NOMO-1 (cell line): ENCODE measurements at regions not wholly inside any gene's neighbourhood (a gene's known extent, or its start where the extent isn't known, plus 50 kb on each side); places are given as distances from the start of the nearest gene placed in this dataset.

Experiments used
- DNase-seq, 2 experiments: peaks; one replicate each; lab custom pipeline; 2025; ENCODE audit not compliant: unreplicated experiment in 2 of 2; lab: John Stamatoyannopoulos, UW

DNA sequence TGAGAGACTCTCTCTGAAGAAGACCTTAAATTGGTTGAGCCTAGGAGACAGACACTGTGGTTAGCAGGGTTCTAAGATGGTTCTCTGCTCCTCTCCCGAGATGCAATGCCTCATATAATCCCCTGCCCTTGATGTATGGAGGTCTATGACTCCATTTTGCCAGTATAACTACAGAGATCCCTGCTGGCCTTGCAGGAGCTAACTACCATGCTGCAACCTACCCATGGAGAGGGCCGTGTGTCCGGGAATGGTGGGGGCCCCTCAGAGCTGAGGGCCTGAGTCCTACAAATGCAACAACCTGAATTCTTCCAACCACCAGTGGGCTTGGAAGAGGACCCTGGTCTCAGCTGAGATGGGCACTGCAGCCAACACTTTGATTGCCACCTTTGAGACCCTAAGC, 388.0 kb downstream of the SETD4 start:
- no peak for DNase-seq

DNA sequence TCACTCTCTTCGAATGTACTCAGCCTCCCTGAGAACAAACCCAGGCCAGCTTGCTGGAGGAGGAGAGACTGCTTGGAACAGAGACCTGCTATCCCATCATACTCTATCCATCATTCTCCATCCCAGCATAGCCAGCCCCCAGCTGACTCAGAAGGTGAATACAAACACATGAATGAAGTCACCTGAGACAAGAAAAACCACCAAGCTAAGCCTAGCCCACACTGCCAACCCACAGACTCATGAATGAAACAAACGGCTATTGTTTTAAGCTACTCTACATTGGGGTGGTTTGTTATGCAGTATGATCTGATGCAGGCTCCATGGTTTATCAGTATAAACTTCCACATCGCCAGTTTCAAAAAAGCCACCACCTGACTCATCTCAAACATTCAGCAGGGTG, 395.6 kb downstream of the SETD4 start:
- no peak for DNase-seq

DNA sequence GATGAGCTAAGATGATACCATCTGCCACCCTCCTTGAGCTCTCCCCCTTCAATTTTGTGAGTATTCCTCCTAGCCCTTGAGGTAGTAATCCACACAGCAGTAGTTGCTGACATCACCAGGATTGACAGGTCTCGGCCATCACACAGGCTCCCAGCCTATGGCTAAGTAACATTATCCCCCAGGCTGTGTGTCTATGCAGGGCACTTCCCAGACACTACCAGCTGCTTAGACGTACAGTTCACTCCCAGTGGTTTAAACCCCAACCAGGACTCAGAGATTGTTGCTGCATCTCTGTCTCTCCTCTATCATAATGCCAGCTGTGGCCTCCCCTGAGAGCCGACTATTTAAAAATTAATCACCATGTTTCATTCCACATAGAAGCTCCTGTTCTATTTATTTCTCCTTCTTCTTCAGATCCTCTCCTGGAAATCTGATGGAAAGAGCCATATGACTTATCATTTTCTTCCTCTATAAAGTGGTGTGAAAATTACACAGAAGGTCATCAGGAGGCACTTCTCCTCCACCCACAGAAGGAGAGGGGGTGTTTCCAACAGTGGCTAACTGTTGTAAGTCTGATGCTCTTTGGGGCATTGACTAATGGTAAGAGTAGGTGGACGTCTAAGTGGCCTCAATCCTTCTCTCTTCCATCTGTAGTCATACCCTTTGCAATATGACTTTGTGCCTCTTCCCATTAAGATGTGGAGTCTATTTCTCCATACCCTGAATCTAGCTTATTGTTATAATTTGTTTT, 396.3 kb downstream of the SETD4 start:
- no peak for DNase-seq

DNA sequence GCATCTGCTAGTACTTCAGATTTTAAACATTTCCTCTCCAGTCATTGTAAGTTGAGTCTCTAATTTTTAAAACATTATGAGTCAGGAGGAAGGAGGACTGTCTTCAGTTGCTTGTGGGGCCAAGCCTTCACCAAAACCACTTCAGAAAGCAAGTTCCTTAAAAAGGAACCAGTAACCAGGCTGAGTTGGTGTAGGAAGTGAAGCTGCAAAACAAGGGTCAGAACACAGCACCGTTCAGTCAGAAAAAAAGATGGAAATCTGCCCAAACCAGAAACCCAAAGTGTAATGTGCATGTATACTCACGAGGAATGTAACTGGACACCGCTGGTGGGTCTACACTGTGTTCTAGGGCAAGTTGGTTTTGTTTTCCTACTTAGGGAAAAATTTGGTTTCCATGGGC, 402.1 kb downstream of the SETD4 start:
- peak; percentile 86 to 95 for DNase-seq

DNA sequence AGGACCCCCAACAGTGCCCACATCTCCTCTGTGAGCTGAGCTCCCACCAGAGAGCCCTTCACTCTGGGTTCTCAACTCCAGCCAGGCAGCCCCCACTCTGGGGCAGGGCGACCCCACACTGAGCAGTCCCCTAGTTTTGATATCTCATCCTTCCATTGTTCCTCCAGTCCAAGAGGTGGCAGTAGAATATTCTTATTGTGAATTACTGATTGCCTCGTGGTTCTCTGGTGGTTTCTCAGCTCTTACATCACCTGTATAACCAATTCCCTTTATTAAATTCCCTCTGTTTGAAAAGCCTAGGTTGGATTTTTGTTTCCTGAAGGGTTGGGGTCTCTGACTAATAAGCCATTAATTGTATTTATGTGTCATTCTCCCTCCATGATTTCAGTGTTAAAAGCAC, 407.5 kb downstream of the SETD4 start:
- no peak for DNase-seq

DNA sequence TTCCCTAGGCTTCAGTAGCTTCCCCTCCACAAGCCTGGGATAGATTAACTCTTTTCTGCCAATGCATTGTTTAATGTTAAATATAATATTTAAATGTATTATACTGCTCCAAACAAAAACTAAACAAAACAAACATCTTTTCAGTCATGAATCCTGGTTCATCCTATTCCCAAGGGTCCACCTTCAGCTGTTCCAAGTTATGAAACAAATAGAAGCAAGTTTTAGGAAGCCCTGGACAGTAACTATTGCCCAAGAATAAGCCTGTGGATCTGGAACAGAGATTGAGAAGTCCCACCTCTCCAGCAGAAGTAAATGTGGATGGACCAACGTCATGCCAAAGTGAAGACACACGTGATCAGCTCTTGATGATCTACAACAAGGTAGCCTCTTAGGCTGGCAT, 408.1 kb downstream of the SETD4 start:
- DNase-seq: no peak

DNA sequence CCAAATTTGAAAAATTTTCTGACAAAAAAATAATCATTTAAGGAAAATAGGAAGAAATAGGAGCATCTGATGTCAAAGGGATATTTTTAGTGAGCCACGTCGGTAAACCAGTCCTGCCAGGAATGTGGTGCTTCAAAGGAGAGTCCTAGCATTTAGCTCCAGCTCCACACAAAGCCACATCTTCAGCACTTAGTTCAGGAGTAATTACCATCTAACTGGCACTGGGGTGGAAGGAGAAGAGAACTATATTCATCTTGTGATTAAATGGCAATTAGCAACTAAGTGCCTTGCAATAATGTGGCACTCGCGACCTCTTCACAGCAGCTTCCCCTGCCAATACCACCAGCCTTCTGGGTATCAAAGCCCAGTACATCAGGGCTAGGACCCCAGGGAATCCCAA, 409.1 kb downstream of the SETD4 start:
- no peak for DNase-seq

DNA sequence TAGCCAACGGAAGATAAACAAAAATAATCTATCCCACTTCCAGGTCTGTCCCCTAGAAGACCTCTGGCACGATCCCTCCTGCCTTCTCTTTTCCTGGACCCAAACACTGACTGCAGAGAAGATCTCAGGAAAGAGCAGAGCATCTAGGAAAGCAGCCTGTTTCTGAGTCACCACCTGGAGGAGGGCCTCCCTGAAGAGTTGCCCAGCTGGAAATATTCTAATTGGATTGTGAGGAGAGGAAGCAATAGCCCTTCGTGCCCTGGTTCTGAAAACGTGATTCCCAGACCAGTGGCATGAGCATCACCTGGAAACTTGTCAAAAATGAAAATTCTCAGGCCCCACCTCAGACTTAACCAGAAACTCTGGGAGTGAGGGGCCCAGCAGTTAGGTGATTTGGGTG, 411.1 kb downstream of the SETD4 start:
- no peak for DNase-seq

DNA sequence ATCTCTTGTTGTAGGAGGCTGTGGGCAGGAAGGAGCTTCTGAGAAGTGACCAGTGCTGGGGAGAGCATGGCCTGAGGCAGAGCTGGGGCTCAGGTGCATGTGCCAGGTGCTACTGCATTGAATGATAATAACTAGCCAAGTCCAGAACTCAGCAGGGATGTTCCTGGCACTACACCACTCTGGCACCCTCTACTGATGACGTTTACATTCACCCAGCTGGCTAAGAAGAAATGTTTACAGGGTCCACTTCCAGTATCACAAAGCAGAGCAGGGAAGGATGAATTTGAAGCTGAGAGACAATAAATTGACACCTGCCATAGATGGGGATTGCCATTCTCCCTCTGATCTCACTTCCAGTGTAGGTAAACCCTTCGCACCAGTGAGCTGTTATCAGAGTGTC, 411.8 kb downstream of the SETD4 start:
- no peak for DNase-seq

DNA sequence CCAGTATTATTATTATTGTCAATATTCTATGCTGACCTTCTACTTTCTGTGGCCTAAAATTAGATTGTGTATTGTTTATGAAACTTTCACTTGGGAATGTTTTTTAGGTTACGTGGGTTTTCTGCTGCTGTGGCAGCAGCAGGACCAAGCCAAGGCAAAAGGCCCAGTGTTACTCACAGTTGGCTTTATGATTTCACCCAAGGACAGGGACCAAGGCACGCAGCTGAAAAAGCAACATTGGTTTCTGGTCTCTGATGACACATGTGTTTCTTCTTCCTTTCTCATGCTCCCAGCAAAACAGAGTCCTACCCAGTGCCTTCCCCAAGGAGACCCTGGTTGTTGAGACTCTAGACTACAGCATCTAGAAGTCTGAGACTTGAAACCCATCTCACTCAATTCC, 413.7 kb downstream of the SETD4 start:
- DNase-seq: no peak

DNA sequence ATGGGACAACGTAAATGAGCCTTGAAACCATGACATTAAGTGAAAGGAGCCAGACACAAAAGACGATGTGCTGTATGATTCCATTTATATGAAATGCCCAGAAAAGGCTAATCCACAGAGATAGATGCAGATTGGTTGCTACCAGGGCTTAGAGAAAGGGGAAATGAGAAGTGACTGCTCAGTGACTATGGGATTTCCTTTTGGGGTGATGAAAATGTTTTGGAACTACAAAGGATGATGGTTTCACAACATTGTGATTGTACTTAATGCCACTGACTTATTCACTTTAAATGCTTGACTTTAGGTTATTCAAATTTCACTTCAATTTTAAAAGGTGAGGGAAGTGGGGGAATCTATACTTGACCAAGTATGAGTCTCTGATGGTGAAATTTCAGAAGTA, 414.3 kb downstream of the SETD4 start:
- peak; percentile 36 to 54 for DNase-seq

DNA sequence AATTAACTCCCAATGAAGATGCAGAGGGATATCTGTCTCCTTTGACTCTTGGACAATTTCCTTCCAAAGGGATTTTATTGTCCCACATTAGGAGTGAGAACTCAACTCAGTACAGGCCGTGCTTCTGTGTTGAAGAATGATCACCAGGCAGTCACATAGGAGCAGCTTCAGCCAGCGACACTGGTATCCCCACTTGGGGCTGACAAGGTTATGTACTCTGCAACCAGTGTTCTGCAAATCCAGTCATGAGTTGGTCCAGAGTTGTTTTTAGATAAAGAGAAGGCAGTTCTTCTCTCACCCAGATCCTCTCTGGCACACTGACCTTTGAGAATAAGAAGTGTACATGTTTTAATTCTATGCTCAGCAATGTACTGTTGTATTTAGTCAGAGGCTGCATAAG, 415.8 kb downstream of the SETD4 start:
- DNase-seq: no peak

DNA sequence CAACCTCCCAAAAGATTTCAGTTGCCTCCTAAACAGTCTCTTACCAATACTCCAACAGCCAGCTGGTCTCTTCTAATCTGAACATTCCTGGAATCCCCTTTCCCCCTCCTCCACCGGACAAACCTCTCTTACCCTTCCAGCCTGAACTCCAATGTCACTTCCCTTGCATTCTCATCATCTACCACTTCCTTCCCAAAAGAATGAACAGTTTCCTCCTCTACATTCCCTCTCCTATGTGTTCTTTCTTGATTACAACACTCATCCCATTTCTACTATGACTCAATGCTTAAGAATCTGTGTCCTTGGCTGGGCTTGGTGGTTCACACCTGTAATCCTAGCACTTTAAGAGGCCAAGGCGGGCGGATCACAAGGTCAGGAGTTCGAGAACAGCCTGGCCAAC, 417.1 kb downstream of the SETD4 start:
- no peak for DNase-seq

DNA sequence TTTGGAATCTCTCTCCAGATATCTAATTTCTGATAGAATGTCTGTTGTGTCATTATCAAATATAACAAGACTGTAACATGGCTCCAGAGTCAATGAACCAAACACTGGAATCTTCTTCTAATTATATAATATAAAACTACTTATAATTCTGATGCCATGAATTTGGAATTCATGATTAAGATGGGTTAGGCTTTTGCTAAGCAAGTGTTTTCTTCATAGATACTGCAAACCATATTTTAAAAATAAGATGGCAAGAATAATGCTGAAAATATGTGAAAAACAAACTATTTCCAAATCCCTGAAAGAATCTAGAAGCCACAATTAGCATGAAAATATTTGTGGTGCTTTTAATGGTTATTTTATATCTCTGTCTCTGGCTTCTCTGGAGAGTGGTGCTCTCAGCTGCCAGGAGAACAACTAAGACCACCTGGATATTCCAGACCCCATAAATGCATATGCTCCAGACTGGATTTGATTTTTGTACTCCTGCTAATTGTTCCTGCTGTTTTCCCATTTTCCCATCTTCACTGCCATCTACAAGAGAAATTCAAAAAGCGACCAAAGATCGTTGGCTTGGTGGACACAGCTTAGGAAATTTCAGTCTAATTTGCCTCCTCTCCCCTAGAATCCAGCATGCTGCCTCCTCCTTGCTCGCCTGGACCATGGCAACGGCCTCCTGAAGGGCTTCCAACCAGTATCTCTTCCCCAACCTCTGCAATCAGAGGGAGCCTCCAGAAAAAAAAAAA, 418.9 kb downstream of the SETD4 start:
- DNase-seq: no peak

DNA sequence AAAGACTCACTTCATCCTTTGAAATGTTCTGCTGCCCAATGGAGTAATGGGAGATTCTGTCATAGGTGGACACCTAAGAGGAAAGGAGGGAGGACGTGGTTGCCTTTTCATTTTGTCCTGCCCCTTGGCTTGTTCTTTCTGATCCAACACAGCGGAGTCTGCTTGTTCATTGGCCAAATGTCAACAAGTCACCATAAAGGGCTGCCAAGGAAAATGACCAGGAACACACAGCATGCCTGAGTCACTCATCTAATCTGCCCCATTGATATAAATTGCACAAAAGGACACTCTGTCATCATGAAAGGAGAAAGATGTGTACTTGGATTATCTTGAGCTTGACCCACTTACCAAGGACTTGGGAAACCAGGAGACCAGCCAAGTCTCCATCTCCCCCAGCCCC, 422.9 kb downstream of the SETD4 start:
- no peak for DNase-seq

DNA sequence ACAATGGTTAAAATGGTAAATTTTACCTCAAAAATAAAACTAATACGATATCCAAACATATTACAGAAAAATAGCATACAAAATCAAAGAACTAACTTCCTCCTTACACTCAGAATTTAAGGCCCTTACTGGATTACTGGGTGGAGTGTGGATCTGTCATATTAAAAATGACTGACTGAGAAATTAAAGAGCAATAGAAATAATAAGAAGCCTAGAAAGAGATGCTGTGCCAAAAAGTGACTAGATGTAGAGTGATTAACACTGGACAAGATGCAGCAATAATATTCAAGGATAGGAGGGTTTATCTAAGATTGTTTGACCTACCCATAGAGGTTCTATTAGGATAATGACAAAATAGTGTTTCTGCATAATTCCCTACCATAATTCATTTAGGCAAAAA, 424.3 kb downstream of the SETD4 start:
- no peak for DNase-seq

DNA sequence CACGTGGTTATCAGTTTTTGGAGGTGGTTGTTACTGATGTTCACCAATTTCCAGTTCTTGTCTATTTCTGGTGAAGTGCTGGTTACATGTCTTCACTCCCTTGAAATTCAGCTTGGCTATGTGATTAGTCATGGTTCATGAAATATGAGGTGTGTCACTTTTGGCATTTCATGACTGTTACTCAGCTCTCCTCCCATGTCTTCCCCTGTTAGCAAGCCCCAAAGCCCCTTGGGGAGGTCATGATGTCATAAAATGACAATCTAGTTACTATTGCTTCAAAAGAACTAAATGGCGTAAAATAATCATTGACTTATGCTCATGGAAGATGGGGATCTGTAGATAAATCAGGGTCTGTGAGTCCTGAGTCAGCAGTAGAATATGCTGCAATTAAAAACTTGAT, 425.1 kb downstream of the SETD4 start:
- no peak for DNase-seq

DNA sequence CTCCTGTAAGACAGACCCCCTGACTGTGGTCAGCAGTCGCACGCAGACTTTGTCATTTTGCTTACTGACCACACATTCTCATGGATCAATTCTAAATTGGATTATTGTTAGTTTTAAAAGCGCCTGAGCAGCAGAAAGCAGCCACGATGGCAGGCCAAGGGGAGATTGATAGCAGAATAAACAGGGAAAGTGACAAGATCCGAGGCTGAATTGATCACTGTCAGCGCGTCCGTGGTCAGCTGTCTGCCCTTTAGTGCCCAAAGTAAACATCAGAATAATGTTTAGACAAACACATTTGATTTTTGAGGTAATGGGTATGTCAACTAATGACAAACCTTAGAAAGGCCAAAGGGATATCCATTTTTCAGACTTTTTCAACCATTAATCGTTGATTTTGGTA, 426.8 kb downstream of the SETD4 start:
- DNase-seq: no peak

DNA sequence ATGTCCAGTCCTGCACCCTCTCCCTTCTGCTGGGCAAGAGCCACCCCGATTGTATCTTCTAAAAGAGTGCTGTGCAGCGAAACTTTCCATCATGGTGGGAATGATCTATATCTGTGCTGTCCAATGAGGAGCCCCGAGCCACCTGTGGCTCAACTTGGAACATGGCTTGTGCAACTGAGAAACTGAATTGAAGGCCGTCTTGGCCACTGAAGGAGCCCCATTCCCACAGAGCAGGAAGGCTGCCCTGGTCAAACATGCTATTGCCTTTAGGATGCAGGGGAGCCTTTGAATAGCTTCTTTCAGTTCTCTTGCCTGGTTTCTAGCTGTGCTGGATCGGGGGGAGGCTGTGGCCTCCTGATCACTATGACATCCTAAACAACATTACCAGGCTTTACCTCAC, 427.6 kb downstream of the SETD4 start:
- DNase-seq: no peak

DNA sequence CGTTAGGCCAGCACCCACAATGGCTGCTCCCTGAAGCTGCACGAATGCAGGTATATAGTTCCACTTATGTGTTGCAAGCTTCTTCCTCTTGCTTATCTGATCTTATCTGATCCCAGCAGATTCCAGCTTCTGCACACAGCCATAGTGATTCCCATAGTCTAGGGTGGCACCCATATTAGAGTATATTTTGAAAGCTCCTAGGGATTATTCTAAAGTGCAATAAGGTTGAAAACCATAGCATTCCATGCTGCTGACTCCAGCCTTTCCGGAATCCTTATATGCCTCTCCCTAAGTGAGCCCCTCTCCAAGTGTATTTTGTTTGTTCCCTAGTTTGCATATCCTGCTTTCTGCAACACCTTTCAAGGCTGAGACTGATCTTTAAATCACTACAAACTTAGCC, 432.0 kb downstream of the SETD4 start:
- DNase-seq: no peak

DNA sequence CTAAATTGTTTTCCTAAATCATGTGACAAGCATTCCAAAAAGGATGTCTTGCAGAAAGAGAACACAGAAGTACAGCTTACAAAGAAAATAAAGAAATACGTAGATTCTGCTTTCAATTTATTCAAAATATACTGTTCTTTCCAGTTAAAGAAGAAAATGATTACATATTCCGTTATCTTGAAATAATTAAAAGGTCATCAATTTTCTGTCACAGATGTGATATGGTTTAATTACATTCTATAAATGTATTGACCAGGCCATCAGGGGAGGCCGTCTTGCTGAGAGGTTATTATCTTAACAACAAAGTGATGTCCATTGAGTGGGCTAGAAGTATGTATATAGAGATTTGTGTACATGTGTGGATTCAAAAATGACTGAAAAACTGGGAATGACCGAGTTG, 432.9 kb downstream of the SETD4 start:
- no peak for DNase-seq

DNA sequence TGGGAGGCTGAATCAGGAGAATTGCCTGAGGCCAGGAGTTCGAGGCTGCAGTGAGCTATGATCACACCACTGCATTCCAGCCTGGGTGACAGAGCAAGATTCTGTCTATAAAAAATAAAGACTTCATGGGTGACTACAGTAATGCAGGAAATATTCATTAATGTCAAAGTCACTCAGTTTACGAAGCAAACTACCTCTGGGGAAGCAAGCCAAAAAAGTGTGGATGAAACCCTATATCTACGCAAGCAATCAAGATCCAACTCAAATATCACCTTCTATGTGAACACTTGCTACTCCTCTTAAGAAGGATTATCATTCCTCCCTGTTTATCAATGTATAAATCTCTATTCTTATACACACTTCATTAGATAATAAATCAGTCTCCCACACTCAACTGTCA, 434.8 kb downstream of the SETD4 start:
- DNase-seq: no peak

DNA sequence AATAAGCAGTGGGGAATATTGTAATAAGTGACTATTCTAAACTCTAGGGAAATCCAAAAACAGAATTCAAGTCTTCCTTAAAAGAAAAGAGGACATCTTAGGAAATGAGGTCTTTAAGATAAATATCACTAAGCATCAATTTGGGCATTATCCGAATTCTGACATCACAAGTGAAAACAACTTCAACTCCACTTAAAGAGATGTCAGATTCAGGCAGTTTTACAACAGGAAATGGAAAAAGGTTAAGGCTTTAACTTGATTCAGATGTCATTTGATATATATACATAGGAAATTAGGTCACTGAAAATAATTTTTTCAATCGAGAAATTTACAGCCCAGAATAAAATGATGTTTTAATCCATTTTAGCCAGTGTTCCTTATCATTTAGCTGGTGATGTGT, 435.4 kb downstream of the SETD4 start:
- DNase-seq: no peak
